HUES6 (cell line): ENCODE measurements at regions not wholly inside any gene's neighbourhood (a gene's known extent, or its start where the extent isn't known, plus 50 kb on each side); places are given as distances from the start of the nearest gene placed in this dataset.
A peak's percentile ranks its signal among the peaks of the same experiment; 100 is the strongest.
"Not testable (repeated sequence)": the region's sequence is repeated elsewhere in the genome, so short reads cannot be mapped to it uniquely, and the experiment has no call there.

ENCODE experiments used
- H3K27ac ChIP-seq: 2 replicates; pipeline ENCODE4 v1.7.0; 2013; ENCODE audit warnings: low read depth, mild to moderate bottlenecking, low read length, inconsistent platforms
- H3K27me3 ChIP-seq: 2 replicates; pipeline ENCODE4 v1.6.1; 2013; ENCODE audit warnings: low read length; ENCODE audit not compliant: control insufficient read depth, insufficient read depth
- H3K36me3 ChIP-seq: 2 replicates; pipeline ENCODE4 v1.6.1; 2013; ENCODE audit warnings: low read length; ENCODE audit not compliant: control insufficient read depth, insufficient read depth
- H3K4me1 ChIP-seq: 2 replicates; pipeline ENCODE4 v1.6.1; 2013; ENCODE audit warnings: low read length; ENCODE audit not compliant: control insufficient read depth, insufficient read depth
- H3K4me3 ChIP-seq: 2 replicates; pipeline ENCODE4 v1.5.1; 2013; ENCODE audit warnings: low read depth, low read length
- H3K9ac ChIP-seq: one replicate; pipeline ENCODE4 v1.6.1; 2013; ENCODE audit warnings: mild to moderate bottlenecking, low read length
- H3K9me3 ChIP-seq: 2 replicates; pipeline ENCODE4 v1.6.1; 2013; ENCODE audit warnings: low read depth, low read length; ENCODE audit not compliant: control insufficient read depth, insufficient read depth

DNA sequence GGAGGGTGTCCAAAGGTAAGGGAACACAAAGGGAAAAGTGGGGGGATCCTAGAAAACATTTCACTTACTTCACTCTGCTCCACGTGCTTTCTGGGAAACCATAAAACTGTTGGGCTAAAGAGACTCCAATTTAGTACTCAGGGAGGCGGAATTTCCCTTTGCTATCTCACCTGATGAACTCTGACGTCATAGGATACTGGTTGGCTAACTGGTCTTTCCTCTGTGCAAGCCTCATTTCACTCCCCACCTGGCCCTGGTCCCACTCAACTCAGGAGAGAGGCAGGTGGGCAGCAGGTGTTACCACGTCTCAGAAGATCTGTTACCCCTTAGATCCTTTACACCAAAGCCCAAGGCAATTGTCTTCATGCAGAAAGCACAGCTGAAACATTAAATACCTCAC, 51.8 kb upstream of the PMAIP1 start:
- no peak overlapping the region for H3K4me3 ChIP-seq
- no peaks in the 10 kb centered on the region for H3K9me3 ChIP-seq
- no peak overlapping the region for H3K9ac ChIP-seq
- H3K27me3 ChIP-seq, result no peaks in the 10 kb centered on the region
- H3K27ac ChIP-seq, result no peak overlapping the region
- H3K36me3 ChIP-seq, result no peaks in the 10 kb centered on the region
- peaks cover 10% of the 10 kb centered on the region for H3K4me1 ChIP-seq

DNA sequence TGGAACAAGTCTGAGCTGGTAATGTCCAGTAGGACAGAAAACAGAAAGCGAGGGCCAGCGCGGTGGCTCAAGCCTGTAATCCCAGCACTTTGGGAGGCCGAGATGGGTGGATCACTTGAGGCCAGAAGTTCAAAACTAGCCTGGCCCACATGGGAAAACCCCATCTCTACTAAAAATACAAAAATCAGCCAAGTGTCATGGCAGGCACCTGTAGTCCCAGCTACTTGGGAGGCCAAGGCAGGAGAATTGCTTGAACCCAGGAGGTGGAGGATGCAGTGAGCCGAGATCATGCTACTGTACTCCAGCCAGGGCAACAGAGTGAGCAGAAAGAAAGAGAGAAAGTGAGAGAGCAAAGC, 52.3 kb upstream of the PMAIP1 start:
- not testable (repeated sequence) for H3K9ac ChIP-seq, H3K4me3 ChIP-seq

DNA sequence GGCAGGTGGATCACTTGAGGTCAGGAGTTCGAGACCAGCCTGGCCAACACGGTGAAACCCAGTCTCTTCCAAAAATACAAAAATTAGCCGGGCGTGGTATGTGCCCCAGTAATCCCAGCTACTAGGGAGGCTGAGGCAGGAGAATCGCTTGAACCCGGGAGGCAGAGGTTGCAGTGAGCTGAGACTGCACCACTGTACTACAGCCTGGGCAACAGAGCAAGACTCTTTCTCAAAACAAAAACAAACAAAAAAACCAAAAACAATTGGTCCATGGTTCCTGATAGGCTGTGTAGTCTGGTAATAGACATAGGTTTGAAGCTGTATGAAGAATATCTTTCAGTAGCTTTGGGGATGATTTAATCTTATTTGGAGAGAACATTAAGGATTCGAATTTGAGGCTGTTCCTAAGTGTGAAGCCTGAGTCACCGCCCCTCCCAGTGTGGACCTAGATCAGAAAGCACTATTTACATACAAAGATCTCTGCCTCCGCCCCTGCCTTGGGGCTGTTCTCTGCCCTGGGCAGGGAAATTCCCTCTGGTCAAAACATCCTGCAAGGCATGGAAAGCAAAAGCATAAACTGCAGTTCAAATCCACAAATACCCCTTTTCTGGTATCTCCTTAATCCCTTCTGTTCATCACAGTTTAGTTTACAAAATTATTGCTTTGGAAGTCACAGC, 52.8 kb upstream of the PMAIP1 start:
- H3K27ac ChIP-seq, result no peak overlapping the region; the same call in 1 of the 2 replicates
- no peaks in the 10 kb centered on the region for H3K36me3 ChIP-seq

More for the DNA sequence above, 52.3 kb upstream of the PMAIP1 start:
- not testable (repeated sequence) for H3K9me3 ChIP-seq, H3K36me3 ChIP-seq, H3K27me3 ChIP-seq, H3K27ac ChIP-seq
- peaks cover 10% of the 10 kb centered on the region for H3K4me1 ChIP-seq

DNA sequence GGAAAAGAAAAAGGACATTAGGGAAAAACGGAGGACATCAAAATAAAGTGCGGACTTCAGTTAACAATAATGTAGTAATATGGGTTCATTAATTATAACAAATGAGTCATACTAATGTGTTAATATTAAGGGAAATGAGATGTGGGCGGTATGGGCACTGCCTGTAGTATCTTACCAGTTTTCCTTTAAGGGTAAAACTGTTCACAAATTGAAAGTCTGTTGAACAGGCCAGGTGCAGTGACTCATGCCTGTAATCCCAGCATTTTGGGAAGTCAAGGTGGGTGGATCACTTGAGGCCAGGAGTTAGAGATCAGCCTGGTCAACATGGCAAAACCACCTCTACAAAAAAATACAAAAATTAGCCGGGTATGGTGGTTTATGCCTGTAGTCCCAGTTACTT, 56.8 kb upstream of the PMAIP1 start:
- H3K9ac ChIP-seq, result no peak overlapping the region
- no peaks in the 10 kb centered on the region for H3K36me3 ChIP-seq
- peaks cover 11% of the 10 kb centered on the region for H3K4me1 ChIP-seq
- H3K27ac ChIP-seq, result no peak overlapping the region
- no peak overlapping the region for H3K4me3 ChIP-seq
- no peaks in the 10 kb centered on the region for H3K9me3 ChIP-seq
- no peaks in the 10 kb centered on the region for H3K27me3 ChIP-seq

More for the DNA sequence above, 52.8 kb upstream of the PMAIP1 start:
- no peaks in the 10 kb centered on the region for H3K9me3 ChIP-seq
- H3K27me3 ChIP-seq, result no peaks in the 10 kb centered on the region
- H3K4me3 ChIP-seq, result no peak overlapping the region
- H3K9ac ChIP-seq, result no peak overlapping the region
- peaks cover 10% of the 10 kb centered on the region for H3K4me1 ChIP-seq

DNA sequence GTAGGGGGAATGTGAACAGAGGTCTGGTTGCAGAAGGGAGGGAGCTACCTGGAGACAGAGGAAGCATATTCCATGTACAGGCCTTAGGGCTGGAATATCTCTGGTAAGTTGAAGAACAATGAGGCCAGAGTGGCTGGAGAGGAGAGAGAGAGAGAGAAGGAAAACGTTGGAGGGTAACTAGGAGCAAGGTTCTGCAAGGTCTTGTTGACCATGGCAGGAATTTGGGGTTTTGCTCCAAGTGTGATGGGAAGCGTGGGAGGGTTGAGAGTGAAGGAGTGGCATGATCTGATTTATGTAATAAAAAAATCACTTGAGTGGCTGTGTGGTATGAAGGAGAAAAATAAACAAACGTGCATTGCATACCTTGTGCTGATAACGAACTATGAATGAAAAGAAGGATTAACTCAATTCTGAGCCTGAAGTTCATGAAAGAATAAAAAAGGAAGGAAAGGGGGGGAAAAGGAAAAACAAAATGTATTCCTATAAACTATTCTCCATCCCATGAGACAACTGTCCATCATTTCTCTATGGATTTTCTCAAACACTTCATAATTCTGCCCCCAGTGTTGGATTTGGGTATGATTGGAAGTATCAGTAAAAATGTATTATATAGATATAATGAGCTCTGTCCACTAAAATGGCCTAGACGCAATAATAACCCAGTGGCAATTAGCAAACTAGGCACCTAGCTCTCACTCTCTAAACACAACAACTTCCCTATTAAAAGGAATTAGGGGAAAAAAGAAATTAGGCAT, 59.7 kb upstream of the PMAIP1 start:
- H3K9ac ChIP-seq, result no peak overlapping the region
- peaks cover 17% of the 10 kb centered on the region for H3K4me1 ChIP-seq
- H3K9me3 ChIP-seq, result no peaks in the 10 kb centered on the region
- no peak overlapping the region for H3K4me3 ChIP-seq
- H3K36me3 ChIP-seq, result no peaks in the 10 kb centered on the region
- no peaks in the 10 kb centered on the region for H3K27me3 ChIP-seq
- no peak overlapping the region for H3K27ac ChIP-seq

DNA sequence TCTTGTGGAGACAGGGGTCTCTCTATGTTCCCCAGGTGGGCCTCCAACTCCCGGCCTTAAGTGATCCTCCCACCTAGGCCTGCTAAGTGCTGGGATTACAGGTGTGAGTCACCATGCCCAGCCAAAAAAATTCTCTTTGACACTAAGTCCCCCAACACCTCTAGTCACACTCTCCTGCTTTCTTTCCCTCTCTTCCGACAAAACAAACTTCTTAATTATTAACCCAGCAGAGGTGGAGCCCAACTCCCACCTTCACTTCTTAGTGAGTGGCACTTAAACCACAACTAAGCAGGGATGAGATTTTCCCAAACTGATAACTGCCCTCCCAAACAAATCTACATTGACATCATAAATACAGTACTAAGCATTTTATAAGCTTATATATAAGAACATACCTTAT, 60.5 kb upstream of the PMAIP1 start:
- no peak overlapping the region for H3K9ac ChIP-seq
- peaks cover 25% of the 10 kb centered on the region for H3K4me1 ChIP-seq
- H3K27me3 ChIP-seq, result no peaks in the 10 kb centered on the region
- H3K4me3 ChIP-seq, result no peak overlapping the region
- no peaks in the 10 kb centered on the region for H3K9me3 ChIP-seq
- no peaks in the 10 kb centered on the region for H3K36me3 ChIP-seq
- H3K27ac ChIP-seq, result no peak overlapping the region

DNA sequence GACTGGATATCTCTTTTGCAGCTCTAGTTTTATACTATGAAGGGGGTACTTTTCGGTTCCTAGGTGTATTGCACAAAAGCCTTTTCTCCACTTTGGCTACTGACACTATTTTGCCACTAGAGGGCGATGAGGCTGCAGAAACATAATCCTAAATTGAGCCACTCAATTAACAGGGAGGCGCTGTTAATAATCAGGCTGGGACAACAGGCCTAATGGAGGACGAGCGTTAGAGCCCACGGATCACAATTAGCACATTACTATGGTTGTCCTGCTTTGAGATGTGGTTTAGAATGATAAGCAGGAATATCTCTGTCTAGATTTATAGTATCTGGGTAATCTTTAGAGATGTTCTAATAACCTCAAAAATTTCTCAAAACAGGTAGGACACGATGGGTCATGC, 62.2 kb upstream of the PMAIP1 start:
- H3K4me1 ChIP-seq, result peaks cover 35% of the 10 kb centered on the region
- H3K4me3 ChIP-seq, result no peak overlapping the region
- no peaks in the 10 kb centered on the region for H3K9me3 ChIP-seq
- H3K27ac ChIP-seq, result no peak overlapping the region
- no peaks in the 10 kb centered on the region for H3K36me3 ChIP-seq
- H3K9ac ChIP-seq, result no peak overlapping the region
- H3K27me3 ChIP-seq, result no peaks in the 10 kb centered on the region

DNA sequence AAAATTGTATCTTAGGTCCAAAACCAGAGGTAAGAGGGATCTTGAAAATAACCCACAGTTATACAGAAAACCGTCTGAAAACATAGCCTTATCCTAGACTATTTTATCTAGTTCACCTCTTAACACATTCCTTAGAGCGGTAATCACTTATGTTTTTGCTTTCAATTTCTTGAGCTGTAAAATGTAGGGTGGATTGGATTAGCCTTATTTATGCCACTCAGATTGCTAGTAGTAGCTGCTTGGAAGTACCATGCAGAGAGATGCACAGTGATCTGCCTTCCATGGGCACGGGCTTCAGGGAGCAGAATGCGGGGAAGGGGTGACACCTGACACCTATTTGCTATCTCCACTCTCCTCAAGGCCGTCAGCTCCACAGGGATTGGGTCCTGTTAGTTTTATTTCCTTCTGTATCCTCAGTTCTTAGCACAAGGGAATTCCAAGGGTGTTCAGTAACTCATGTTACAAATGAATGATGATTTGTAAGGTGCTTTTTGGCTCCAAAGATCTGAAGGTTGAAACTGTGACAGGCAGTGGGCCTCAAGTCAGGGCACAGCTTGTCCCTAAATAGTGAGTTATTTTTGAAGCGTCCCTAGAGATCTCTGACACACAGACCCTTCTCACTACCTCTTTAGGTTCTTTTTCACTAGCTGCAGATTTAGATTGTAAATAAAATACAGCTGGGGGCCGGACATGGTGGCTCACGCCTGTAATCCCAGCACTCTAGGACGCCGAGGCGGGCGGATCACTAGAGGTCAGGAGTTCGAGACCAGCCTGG, 64.0 kb upstream of the PMAIP1 start:
- Histone ChIP-seq H3K36me3 (no peaks in the 10 kb centered on the region), H3K9ac (no peak overlapping the region), H3K27me3 (no peaks in the 10 kb centered on the region), H3K4me1 (peaks cover 39% of the 10 kb centered on the region), H3K4me3 (0 out of 2 replicates have a peak overlapping the region, but pooled peaks have one; percentile 1), H3K9me3 (no peaks in the 10 kb centered on the region), H3K27ac (no peak overlapping the region)

DNA sequence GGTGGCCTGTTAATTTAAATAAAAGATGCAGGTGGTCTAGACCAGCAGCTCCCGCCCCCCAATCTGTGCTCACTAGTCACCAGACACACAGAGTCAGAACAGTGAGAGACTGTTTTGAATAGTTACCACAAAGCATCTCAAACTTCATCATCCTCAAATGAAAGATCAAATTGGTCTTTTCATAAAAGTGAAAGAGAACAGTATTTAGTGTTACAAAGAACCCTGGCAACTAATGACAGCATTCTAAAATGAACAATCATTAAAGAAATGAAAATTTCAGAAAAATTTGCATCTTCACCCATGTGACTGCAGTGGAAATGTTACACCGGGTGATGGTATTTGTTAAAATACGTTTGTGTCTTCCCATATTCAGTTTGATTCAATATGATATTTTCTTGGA, 65.5 kb upstream of the PMAIP1 start:
- Histone ChIP-seq H3K27ac (no peak overlapping the region), H3K9me3 (no peaks in the 10 kb centered on the region), H3K4me1 (peaks cover 34% of the 10 kb centered on the region), H3K9ac (no peak overlapping the region), H3K36me3 (no peaks in the 10 kb centered on the region), H3K27me3 (no peaks in the 10 kb centered on the region), H3K4me3 (no peak overlapping the region)

DNA sequence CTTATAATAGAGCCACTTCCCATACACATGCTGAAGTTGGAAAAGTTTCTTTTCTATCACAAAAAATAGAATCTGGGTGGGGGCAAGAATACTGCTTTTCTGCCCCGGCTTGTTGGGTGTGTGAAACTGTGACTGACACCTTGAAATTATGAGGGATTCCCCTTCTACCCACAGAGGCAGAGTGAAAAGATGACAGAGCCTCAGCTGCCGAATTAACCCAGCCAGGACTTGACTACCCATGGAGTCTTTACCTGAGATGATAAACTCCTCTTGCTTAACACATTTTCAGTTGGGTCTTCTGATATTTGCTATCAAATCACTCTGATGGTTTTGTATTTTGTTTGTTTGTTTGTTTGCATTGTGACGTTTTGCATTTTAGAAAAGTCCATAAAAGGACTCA, 66.0 kb upstream of the PMAIP1 start:
- Histone ChIP-seq H3K9me3 (no peaks in the 10 kb centered on the region), H3K4me3 (no peak overlapping the region), H3K9ac (no peak overlapping the region), H3K4me1 (peaks cover 34% of the 10 kb centered on the region), H3K27ac (no peak overlapping the region), H3K27me3 (no peaks in the 10 kb centered on the region), H3K36me3 (no peaks in the 10 kb centered on the region)
